IPS DF 4.7 (cell line): ENCODE measurements at regions not wholly inside any gene's neighbourhood (a gene's known extent, or its start where the extent isn't known, plus 50 kb on each side); places are given as distances from the start of the nearest gene placed in this dataset.

Experiments used
- DNase-seq: peaks from one replicate; pipeline ENCODE4 v3.0.0-alpha.2; 2013; ENCODE audit warnings: low spot score; ENCODE audit errors: extremely low read depth

GRCh38 chr10:90179696-90180407 lies 478.5 kb downstream of the KIF20B start:
- DNase-seq, result no peak

GRCh38 chr10:90180886-90181691 lies 479.7 kb downstream of the KIF20B start:
- DNase-seq, result no peak

DNA sequence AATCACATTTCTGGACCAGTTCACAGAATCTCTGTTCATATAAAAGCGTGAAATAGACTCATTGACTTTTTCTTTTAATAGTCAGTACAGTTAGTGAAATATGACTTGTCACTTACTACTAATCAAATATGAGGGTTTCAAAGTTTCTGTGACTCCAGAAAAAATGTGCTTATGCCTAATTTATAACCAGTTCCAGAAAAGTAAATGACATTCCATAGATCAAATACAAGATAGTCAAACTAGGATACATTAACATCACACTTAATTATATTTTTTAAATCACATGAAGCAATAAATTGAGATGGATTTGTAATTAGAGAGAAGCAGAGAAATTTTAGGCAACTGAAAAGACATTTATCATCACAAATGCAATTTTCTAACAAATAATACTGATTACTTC lies 491.4 kb downstream of the KIF20B start:
- DNase-seq, result no peak

DNA sequence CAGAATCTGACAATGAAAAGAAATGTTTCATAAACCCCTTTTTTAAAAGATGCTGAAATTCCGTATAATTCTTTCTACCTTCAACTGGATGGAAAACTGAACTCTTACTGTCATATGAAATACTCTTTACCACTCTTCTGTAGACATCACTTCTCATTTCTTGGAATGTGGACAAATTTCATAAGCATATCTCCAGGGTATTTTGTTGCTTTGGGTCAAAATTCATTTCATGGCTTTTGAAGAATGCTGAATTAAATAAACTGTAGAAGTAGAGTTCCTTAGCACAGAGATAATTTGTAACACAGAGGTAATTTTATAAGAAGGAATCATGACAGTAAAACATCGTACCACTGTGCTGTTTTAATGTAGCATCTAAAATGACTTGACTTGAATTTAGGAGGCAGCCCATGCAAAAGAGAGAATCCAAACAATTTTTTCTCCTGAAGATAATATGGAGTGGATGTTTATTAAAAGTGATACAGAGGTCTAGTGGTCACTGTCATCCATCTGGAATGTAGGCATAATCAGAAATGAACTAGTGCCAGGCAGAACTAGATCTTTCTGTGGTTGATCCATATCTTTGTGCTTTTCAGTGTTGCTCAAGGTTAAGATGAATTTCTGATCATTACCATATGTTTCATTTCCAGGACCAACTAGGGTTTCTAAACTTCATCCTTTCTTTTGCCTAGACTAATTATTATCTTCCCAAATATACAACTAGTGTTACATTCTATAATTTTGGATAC lies 492.0 kb downstream of the KIF20B start:
- DNase-seq, result no peak

DNA sequence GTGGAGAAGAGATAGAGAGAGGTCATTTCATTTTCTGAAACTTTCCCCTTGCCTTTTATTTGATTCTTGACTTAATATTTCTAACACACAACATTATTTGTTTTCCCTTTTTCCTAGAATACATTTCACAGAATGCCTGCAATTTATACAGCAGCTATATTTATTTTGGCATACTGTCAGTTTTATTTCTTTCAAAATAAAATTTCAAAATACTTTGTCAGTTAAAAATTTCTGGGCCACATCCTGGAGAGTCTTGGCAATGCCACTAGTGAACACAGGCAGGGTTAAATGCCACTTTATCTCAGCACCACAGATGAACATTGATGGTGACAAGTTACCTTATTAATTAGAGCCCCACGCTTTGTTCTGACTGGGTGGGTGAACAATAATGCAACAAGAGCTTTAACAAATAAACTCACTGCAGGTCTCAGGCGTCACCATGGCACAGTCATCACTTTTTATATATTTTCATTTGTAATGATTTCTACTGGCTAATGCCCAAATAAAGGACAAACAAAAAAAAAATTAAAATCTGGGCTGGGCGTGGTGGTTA lies 494.0 kb downstream of the KIF20B start:
- DNase-seq, result no peak

DNA sequence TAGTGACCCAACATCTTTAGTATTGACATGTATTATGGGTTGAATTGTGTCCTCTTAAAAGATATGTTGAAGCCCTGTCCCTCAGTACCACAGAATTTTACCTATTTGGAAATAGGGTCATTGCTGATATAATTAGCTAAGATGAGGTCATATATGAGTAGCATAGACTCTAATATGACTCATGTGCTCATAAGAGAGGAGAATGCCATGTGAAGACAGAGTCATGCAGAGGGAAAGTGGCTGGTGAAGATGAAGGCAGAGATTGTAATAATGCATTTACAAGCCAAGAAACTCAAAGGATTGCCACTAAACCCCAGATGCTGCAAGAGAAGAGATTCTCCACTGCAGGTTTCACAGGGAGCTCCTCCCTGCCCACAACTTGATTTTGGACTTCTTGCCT lies 496.4 kb downstream of the KIF20B start:
- DNase-seq, result no peak

DNA sequence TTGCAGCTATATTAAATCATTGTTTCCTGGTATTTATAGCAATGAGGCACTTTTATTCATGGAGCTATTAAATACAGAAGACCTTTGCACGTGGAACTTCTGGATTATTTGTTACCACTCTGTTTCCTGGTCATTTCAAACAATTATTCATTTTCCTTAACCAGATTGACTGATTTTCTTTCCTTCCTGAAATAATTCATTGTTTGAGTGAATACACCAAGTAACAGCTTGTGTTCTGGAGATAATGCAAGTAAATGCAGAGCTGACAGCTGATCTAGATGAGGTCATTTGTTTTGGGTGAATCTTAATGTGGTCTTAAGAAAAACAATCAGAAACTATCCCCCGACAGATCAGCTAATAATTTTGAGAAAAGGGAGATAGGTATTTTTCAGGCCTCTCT lies 497.7 kb downstream of the KIF20B start:
- no peak for DNase-seq

- DNase-seq, result no peak
Measured at GRCh38 chr10:90199513-90199912, 498.1 kb downstream of the KIF20B start.

- DNase-seq, result no peak
Measured at GRCh38 chr10:90204131-90204955, 503.0 kb downstream of the KIF20B start.

- DNase-seq, result no peak
Measured at GRCh38 chr10:90204956-90205314, 503.5 kb downstream of the KIF20B start.

- DNase-seq, result no peak
Measured at GRCh38 chr10:90205340-90205739, 503.9 kb downstream of the KIF20B start.

GRCh38 chr10:90213346-90213745 lies 512.0 kb downstream of the KIF20B start:
- no peak for DNase-seq

- no peak for DNase-seq
Measured at GRCh38 chr10:90218846-90219245, 517.5 kb downstream of the KIF20B start.

GRCh38 chr10:90222372-90222771 lies 521.0 kb downstream of the KIF20B start:
- no peak for DNase-seq

DNA sequence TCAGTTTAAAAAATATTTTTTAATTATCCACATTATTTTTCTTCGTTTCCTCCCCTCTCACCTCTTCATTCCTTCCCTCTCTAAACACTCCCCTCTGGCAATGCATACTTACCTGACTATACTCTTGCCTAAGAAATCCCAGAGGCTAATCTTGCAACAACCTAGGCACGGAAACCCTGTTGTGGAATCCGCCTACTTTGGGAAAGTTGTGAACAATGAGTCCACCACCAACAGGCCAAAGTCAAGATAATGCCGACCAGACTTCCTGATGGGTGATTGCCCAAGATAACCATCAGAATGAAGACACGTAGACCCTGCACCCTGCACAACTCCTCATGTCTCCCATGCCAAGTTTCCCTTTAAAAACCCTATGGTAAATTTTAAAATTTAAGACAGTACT lies 521.5 kb downstream of the KIF20B start:
- no peak for DNase-seq

GRCh38 chr10:90224791-90225566 lies 523.6 kb downstream of the KIF20B start:
- DNase-seq, result no peak

DNA sequence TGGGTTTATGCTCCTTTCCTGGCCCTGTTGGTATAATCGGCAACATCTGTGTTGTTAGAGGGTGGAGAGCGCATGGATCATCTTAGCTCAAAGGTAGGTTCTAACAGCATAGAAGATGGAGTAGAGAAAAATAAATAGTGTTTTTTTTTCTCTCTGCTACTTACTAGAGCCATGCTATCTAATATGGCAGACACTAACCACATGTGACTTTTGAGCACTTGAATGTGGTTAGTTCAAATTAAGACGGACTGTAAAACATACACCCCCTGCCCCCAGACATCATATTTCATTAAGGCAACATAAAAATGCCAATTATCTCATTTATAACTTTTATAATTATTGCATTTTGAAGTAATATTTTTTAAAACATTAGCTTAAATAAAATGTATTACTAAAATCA lies 525.1 kb downstream of the KIF20B start:
- no peak for DNase-seq

GRCh38 chr10:90227217-90227656 lies 525.8 kb downstream of the KIF20B start:
- no peak for DNase-seq

DNA sequence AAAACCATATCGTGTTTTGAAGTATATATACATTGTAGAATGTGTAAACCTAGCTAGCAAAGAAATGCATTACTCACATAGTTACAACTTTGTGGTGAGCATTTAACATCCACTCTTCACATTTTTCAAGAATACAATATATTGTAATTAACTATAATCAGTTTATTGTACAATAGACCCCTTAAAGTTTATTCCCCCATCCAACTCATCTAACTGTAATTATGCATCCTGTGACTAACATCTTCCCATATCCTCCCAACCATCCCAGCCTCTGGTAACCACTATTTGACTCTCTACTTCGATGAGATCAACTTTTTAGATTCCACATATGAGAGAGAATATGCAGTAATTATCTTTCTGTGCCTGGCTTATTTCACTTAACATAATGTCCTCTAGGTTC lies 526.4 kb downstream of the KIF20B start:
- DNase-seq, result no peak

DNA sequence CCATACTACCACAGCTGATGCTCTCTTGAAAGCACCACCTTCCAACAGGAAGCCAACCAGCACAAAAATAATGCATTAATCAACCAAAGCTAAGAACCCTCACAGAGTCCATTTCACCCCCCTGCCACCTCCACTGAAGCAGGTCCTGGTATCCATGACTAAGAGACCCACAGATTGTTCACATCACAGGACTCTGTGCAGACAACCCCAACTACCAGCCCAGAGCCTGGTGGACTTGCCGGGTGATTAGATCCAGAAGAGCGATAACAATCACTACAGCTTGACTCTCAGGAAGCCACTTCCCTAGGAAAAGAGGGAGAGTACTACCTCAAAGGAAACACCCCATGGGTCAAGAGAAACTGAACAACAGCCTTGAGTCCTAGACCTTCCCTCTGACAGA lies 528.1 kb downstream of the KIF20B start:
- DNase-seq, result no peak
